ENCODE measurements at regions not wholly inside any gene's neighbourhood (a gene's known extent, or its start where the extent isn't known, plus 50 kb on each side); places are given as distances from the start of the nearest gene placed in this dataset.
"Not testable (repeated sequence)": the region's sequence is repeated elsewhere in the genome, so short reads cannot be mapped to it uniquely, and the experiment has no call there.

DNA sequence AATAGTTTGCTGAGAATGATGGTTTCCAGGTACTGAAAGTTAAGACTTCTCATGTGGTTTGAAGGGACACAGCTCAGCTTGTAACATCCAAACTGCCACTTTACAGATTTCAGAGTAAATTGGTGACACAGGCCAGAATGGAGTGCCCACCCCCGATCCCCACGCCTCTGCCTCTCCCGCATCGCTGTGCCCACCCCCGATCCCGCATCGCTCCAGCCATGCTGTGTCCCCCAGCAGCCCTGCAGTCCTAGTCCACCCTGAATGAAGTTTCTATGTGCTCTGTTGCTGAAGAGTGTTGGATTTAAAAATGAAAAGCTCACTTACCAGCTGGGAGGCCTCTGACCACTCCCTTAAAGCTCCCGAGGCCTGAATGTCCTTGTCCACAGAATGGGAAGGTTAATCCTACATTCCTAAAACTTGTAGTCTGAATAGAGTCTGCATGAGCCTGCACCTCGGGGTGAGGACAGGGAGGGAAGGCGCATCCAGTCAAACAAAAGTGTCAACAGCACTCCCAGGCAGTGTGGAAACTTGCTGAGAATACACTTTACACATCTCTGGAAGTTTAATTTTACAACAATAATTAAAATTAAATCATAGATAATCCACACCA, 176.4 kb upstream of the ID2 start:
- no peak for DNase-seq

DNA sequence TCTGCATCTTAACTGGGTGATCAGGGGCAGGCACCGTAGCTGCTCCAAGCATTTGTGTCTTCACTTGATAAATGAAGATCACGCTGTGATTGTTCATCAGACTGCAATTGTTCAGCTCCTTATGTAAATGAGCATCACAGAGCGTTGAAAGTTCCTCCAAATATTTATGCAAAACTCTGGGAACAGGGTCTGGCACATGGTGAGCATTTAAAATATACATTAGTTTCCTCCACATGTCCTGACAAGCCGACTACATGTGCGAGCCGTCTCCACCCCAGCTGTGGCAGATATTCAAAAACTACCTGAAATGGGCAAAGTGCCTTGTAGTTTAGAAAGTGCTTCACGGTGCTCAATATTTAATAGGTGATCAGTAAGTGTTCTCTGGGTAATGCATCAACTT, 175.1 kb upstream of the ID2 start:
- DNase-seq: no peak

DNA sequence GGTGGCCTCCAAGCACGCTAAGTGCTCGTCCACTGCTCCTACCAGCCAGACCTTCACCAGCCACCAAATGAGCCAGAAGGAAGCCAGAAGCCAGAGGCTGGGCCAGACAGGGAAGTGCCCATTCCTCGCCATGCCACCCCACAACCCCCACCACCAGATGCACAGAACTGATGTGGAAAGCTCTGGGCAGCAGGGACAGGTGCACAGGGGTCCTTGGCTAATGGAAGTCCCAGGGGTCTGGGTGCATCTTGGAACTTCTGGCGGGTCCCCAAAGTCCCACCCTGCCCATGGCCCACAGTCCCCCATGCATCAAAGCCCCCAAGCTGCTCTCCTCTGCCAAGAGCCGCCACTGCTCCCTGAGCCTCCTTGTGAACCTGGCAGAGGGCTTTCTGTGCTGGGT, 173.1 kb upstream of the ID2 start:
- no peak for DNase-seq

DNA sequence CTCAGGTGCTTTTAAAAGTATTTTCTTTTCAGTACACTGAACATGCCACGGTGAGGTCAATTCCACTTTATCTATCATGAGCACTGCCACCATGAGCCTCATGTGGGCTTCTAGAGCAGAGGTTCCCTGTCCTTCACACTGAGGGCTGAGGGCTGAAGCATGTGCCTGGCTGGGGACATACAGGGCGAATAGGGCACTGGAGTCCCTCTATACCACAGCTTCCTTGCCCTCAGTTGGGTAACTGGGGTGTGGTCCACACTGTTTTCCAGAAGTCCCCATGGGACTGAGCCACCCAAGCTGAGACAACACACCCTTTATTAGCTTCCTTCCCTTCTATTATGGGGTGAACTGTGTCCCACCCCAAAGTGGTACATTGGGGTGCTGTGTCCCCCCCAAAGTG, 172.2 kb upstream of the ID2 start:
- no peak for DNase-seq

DNA sequence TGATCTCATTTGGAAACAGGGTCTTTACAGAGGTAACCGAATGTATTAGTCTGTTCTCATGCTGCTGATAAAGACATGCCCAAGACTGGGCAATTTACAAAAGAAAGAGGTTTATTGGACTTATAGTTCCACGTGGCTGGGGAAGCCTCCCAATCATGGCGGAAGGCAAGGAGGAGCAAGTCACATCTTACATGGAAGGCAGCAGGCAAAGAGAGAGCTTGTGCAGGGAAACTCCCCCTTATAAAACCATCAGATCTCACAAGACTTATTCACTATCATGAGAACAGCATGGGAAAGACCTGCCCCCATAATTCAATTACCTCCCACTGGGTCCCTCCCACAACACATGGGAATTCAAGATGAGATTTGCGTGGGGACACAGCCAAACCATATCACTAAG, 171.8 kb upstream of the ID2 start:
- DNase-seq: not testable (repeated sequence)

DNA sequence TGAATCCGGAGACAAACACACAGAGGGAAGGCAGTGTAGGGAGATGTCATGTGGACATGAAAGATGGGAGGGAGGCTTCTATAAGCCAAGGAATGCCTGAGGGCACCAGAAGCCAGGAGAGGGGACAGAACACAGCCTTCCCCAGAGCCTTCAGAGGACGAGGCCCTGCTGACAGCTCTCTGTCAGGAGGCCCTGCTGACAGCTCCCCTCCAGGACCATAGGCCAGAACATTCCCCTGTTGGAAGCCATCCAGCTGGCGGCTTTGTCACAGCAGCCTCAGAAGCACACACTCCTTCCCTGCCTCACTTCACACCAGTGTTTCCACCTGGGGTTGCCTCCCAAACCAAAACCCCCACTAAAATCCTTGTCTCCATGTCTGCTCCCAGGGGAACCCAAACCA, 171.3 kb upstream of the ID2 start:
- DNase-seq: no peak

DNA sequence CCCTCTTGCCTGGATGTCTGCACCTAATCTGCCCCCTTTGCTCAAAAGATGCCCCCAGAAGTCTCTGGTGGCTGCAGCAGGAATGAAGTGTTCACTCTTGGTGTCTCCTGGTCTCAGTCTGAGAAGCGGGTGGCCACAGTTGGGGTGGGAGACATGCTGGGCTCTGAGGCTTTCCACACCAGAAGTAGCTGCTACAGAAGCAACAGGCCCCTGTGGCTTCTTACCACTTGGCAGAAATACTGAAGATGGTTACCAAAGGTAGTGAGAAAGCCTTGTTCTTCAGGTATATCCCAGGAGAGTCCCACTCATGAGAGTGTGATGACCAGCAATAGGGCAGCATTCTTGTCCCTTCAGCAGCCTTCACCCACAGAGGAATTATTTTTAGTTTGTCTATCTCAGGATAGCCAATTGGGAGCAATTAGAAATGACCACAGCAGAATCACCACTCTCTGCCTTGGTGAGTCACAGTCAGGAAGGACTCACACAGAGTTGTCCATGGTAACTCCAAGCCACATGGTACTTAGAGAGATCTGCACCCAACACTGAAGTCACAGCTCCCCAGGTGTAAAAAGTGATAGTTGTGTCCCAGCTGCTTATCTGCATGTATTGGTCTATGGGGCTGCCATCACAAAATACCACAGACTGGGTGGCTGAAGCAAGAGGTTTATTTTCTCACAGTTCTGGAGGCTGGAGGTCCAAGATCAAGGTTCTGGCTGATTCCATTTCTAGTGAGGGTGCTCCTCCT, 169.8 kb upstream of the ID2 start:
- DNase-seq: no peak

DNA sequence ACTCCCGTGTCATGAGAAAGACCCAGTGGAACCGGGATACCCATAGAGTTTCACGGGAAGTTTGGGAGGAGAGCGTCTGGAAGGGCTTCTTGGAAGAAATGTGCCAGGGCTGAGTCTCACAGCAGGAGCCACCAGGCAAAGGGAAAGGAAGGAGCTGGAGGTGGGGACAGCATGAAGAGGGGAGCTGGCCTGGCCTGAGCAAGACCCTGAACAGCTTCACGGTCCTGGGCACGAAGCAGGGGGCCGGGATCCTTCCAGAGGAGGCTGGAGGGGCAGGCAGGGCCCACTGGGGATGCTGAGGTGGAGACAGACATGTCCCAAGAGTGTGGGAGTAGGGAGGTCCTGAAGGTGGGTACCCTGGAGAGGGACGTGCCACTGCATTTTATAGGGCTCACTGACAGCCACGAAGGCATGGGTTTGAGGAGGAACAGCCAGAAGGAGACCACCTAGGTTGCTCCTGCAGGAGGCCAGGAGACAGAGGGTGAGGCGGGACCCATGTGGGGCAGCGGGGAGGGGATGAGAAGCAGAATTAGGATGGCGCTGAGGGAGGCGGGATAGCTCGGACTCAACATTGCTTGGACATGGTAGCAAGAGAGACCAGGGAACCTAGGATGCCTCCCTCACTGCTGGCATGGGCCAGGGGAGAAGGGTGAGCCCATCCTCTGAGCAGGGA, 168.1 kb upstream of the ID2 start:
- DNase-seq: no peak

DNA sequence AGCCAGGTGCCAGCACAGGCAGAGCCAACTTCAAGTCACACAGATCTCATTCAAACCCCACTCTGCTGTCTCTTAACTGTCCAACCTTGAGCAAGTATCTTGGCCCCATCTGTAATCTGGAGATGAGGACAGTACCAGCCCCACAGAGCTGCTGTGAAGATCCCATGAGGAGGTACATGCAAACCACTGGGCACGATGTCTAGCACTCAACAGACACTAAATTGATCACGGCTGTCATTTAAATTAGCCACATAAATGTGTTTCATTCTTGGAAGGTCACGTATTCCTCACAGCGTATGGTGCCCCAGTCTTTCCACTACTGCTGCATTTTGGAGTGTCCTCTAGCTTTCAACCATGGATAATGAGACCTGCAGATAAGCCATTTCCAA, 167.6 kb upstream of the ID2 start:
- no peak for DNase-seq

DNA sequence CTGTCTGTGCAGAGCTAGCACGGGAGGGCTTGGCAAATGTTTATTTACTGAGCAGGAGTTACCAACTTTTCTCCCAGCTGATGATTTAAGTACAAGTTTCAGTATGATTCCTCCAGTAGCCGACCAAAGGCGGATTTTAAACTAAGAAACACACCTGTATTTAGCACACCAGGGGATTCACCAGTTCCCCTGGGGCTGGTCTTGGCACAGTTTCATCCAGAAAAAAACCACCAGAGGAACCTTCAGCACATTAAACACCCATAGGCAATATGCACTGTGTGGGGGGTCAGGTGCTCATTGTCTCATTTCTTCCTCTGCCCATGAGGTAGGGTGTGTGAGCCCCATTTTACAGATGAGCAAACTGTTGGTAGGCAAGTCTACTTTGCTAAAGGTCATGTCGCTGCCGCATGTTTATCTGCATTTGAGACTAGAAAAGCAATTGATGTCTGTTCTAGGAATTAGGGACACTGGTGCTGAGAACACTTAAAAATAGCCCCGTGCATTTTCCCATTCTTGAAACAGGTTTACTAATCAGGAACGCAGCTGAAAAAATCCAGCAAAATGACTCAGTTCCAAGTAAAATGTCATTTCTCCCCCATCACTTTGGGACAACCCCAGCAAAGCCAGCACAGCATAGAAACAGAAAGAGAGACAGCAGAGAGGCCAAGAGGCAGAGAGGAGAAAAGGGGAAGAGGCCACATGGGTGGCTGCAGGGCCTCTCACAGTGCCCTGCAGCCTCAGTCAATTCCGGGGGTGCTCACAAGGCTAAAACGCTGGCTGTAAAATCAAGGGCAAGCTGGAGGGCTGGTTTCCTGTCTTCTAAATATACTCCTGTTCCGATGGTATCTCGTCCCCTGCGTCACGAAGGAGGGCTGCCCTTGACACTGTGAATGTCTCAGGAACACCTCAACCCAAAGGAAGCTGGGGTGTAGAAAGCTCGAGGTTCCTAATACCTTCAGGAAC, 166.8 kb upstream of the ID2 start:
- no peak for DNase-seq

DNA sequence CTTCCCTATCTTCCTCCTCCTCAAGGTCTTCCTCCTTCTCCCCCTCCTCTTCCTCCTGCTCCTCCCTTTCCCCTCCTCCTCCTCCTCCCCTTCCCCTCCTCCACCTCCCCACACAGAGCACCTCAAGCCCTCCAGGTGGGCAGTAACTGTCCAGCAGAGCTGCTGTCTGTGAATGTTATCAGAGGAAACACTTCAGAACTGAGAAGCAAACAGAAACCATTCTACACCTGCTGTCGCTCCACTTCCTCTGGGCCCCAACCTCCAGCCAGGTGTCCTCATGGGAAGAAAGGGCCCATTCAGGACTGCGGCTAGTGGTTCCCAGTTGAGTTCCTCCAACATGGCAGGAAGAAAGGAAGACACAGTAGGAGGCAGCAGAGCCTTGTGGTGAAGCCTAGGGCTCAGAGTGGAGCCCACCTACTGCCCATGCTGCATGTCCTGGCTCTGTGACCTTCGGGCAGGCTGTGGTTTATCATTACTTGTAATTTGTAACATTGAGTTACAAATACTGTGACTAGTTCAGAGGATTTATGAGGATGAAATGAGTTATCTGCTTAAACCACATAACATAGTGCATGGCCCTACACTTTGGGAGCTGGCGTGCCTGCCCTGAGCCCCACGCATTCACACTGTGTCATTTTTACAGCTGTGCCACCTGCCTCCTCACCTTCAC, 165.9 kb upstream of the ID2 start:
- DNase-seq: no peak

DNA sequence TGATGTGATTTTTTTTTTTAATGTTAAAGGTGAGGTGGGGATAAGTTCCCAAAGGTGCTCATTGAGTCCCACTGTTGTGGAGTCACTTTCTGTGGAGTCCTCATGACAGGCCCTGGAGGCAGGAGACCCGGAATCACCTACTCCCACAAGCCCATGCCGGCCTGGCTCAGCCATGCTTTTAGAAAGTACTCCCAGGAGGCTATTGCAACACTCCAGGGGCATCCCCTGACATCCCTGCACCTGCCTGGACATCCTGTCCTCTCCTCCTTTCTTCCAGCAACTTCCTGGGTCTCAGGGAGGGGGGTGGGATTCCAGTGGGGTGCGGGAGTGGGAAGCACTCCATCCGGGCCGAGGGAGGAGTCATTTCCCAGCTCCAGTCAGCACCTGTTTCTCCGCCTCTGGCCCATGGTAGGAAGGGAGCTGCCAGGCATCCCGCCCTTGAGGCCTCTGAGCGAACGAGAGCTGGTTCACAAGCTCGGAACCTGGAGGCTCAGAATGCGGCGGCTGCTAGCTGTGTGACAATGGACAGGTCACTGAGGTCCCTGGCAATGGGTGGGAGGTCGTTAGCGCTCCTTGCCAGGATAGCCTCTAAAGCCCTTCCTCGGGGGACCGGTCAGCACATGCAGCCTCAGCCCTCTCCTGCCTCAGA, 163.9 kb upstream of the ID2 start:
- DNase-seq: no peak

DNA sequence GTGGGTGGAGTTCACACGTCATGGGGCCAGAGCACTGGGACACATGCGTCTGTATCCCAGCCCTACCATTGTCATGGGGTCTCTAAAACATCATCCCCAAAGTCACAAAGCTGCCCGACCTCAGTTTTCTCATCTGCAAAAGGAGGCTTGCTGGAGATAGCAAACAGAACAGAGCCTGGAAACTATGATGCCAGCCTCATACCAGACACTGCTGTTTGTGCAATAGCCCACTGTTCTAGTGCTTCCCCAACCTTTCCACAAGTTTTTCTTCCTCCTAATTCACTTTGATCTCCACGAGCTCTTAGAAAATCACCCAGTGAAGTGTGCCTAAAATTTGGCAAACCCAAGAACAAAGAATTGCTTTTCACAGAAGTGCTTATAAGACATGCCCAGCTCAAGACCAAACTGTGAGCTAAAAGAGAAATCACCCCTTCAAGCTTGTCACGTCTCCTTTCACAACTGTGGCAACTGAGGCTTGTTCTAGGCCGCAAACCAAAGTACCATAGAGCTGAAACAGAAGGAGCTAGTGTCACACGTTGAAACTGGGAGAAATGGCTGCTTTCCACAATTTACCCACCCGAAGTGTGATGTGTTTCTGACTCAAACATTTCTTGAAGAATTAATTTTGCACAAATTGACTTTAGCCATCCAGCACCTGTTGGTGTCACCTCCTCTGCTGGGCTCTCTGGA, 162.7 kb upstream of the ID2 start:
- no peak for DNase-seq

DNA sequence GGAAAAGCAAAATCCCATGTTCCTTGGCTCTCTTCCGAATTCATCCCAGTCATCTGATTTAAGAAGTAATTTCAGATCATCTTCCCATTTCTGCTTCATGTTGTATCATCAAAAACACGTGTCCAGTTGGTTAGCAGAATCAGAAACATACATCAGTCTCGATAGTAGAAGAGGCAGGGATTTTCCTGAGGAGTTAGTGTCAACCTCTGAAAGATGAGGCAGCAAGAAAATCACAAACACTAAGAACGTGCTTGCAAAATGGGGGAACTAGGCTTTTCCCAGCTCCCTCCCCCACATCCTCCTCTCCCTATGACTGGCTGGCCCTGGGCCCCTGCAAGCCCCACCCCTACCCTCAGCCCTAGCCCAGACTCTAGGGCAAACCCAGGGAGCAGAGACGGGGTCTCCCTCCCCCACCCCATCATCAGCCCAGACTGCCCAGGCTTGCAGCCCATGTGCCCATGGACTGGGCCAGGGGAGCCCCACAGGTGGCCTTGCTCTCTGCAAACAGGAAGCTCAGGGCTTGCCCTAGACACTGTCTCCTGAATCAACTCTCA, 161.0 kb upstream of the ID2 start:
- DNase-seq: no peak

DNA sequence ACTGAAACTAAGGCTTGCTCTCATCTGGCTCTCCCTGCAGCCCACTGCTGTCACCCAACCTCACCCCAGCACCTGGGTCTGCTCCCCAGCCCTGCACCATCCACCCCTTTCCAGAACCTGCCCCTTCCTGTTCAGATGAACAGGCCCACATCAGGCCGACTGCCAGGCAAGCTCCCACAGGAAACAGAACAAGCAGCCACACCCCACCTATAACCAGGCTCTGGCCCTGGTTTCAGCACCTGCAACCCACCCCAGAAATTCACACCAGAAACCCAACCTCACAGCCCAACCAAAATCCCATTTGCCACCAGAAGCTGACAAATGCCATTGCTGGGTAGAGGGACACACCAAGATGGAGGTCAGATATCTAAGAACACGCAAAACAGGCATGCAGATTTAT, 159.2 kb upstream of the ID2 start:
- DNase-seq: no peak

DNA sequence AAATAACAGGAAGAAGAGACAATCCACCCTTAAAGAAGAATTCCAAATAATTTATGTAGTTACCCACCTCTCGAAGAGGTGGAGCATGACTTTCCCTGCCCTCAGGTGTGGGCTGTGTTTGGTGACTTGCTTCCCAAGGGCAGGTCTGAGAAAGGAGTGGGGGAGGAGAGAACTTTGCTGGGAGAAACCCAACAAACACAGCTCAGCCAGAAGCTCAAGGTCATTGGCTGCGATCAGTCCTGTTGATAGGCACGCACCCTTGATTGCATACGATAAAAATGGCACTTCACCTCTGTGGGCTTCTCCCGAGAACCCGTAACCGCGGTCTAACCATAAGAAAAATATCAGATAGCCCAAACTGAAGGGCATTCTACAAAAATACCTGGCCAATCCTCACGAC, 157.5 kb upstream of the ID2 start:
- no peak for DNase-seq

DNA sequence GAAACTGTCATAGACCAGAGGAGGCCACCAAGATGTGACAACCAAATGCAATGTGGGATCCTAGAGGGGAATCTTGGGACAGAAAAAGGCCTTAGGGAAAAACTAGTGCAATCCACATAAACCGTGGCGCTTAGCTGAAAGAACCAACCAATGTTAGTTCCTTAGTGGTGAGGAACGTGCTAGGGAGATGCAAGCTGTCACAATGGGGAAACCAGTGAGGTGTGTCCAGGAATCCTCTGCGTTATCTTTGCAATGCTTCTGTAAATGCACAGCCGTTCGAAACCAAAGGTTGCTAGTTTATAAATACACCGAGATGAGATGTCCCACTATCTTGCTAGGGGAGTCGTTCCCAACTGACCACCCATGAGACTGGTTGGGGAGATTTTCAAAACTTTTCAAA, 157.0 kb upstream of the ID2 start:
- DNase-seq: no peak

DNA sequence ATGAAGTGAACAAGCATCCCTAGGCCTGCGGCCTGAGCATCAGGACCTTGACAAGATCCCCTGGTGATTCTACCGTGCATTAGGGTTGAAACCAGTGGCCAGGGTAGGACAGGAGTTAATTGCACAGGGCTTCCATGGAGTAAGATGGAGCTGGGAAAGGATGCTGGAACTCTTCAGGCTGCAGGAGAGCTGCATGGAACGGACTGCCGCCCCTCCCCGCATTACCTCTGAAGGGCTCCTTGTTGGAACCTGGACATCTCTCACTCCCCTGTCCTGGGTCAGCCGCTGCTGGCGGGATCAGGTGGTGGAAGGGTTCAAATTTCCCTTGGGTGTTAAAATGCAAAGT, 156.6 kb upstream of the ID2 start:
- DNase-seq: no peak

DNA sequence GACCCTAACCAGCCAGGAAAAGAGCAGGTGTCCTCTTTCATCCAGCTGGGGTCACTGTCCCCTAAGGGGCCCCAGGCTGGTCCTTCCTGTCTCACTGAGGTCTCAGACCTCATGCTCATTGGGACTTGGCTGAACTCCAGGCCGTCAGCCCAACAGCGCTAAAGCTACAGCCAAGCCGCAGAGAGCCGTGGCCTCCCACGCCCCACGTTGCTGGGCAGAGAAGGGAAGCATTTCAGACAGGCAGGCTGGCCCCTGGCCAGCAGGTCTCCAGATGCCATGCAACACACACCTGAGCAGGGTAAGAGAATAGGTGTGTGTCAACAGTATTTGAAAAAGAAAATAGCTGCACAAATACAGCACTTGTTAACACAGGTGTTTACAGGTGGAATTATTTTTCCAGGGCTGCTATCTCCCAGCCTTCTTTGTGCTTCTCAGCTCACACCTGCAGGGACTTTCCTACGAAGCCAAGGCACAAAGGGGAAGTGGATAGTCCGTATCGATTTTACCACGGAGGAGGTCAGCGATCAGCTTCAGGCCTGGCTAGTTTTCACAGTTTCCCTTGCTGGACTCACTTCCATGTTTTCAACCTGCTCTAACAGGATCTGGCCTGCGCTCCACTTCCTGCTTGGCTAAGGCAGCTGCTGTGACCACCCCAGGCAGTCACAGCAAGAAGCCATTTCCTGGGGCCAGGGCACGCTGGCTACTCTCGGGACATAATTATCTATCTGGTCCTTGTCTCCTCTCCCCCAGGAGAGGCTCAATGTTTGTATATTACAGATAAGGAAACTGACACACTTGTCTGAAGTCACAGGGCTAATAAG, 156.1 kb upstream of the ID2 start:
- no peak for DNase-seq

DNA sequence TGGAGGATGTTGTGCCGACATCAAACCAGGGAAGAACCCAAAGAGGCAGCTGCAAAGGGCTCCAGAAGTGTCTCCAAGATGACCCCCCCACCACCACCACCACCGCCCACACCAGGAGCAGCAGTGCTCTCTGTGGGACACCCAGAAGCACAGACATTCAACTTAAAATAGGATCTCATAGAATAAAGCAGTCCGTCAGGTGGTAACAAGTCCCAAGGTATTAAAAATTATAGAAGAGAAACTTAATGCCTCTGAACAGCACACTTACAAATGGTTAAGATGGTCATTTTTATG, 155.5 kb upstream of the ID2 start:
- no peak for DNase-seq

DNA sequence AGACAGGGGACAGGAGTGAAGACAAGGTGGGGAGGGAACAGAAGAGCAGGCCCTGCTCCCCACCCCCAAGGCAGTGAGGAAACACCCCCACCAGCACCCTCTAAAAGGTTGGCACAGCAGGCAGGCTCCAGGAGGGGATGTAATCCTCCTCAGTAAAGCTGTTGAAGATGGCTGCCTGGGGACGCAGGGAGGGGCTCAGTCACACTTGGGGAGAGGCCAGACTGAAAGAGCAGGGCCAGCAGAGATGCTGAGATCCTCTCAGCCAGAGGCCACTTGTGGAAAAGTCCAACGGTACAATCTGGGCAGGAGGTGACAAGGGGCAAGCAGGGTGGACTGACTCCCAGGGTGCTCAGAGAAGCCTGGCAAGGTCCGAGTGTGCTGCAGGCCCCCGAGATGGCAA, 154.8 kb upstream of the ID2 start:
- no peak for DNase-seq

Data from GOT3 (cell line).